Choroid plexus epithelial cell (primary cell): ENCODE measurements at regions not wholly inside any gene's neighbourhood (a gene's known extent, or its start where the extent isn't known, plus 50 kb on each side); places are given as distances from the start of the nearest gene placed in this dataset.
A peak's percentile ranks its signal among the peaks of the same experiment; 100 is the strongest.

Source experiments
- DNase-seq: peaks from one replicate; pipeline ENCODE4 v3.0.0-alpha.2; 2010; ENCODE audit warnings: low read depth
- H3K4me3 ChIP-seq: 2 replicates; pipeline ENCODE4 v1.5.1; 2011; ENCODE audit warnings: low read depth, mild to moderate bottlenecking, control low read depth, low read length, moderate library complexity
- CTCF ChIP-seq: conservative IDR thresholded peaks from 2 replicates; pipeline ENCODE4 v1.5.1; 2011; ENCODE audit warnings: low read depth, mild to moderate bottlenecking, control low read depth, inconsistent platforms, low read length, moderate library complexity

DNA sequence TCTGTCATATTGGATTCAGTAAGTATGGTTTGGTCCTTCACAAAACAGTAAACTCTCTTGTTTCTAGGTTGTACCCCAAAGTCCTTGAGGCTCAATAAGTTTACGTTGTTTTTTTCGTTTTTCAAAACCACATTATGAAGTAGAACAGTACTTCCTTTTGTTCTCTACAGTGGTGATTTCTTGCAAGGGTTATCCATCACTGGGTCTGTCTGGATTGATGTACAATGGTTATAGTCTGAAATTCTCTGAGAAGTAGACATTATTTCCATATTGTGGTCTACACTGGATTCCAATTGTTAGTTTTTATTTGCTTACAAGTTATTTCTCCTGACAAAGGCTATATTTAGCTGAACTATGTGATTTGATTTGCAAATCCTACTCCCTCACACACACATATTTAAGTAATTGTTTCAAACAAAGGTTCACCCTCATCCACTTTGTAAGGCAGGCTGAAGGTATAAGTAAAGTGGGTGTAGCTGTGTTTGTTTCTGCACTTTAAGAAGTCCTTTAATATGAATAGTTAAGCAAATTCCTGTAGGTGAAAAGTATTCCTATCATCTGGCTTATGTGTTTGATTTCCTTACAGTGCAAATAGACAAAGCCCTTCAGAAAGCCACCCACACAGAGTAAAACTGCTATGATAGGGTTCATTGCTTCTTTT lies 64.2 kb upstream of the MME start:
- DNase-seq, result no peak

GRCh38 chr3:155014953-155015352 lies 65.2 kb upstream of the MME start:
- H3K4me3 ChIP-seq, result no peak overlapping the region
- DNase-seq, result no peak
- TF ChIP-seq CTCF, result no peak

More for the DNA sequence above, 64.2 kb upstream of the MME start:
- TF ChIP-seq CTCF, result no peak
- H3K4me3 ChIP-seq, result no peak overlapping the region

GRCh38 chr3:155013427-155013826 lies 66.7 kb upstream of the MME start:
- TF ChIP-seq CTCF, result no peak
- no peak for DNase-seq
- H3K4me3 ChIP-seq, result no peak overlapping the region

- DNase-seq, result no peak
- H3K4me3 ChIP-seq, result no peak overlapping the region
- peak; percentile 6 for TF ChIP-seq CTCF
These were observed 67.5 kb upstream of the MME start for GRCh38 chr3:155012584-155012983.

DNA sequence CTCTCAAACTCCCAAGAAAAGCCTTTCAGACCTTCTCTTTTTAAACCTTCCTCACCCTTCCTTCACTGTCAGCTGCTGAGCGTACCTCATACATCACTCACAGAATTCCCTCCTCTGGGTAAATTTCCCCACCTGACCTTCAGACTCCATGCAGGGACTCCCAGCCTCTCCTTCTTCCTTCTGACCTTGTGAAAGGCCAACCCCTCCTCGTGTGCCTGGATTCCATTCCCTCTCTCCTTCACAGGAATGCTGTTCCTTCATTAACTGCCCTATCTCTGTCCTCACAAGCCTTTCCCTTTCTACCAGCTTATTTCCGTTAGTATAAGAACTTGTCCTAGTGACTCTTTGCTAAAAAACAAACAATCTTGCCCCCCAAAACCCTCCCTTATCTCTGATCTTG lies 69.7 kb upstream of the MME start:
- no peak overlapping the region for H3K4me3 ChIP-seq
- no peak for DNase-seq
- no peak for TF ChIP-seq CTCF

DNA sequence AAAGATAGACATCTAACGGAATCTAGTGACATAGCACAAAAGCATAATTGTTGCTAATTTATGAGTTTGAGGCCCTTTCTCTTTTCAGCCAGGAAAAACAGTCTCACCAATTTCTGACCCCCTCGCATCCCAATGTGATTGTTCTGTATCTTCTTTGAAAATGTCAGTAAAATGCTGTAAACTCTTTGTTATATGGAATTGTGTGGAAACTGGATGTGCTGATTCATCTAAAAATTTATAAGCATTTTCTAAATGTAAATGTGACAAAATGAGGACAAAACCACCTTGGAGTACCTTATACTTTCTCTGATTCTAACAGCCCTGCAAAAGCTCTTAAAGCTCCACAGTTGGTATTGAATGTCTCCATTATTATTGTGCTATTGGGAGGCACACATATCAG lies 70.9 kb upstream of the MME start:
- no peak for TF ChIP-seq CTCF
- no peak for DNase-seq
- H3K4me3 ChIP-seq, result no peak overlapping the region

GRCh38 chr3:155007729-155008128 lies 72.4 kb upstream of the MME start:
- DNase-seq, result no peak
- H3K4me3 ChIP-seq, result no peak overlapping the region
- no peak for TF ChIP-seq CTCF
